OCI-LY1 (cell line): ENCODE measurements at regions not wholly inside any gene's neighbourhood (a gene's known extent, or its start where the extent isn't known, plus 50 kb on each side); places are given as distances from the start of the nearest gene placed in this dataset.

Experiments used
- H2AFZ ChIP-seq: fragments of 200-600 bp; sonication (generic), shearing (Covaris generic); 2 replicates; pipeline ENCODE4 v1.6.0; 2014; ENCODE audit warnings: antibody characterized with exemption, mild to moderate bottlenecking, low read length
- H3F3A ChIP-seq: fragments of 200-600 bp; sonication (generic), shearing (Covaris generic); 2 replicates; pipeline ENCODE4 v1.6.0; 2014; ENCODE audit warnings: mild to moderate bottlenecking, antibody characterized with exemption, low read length, moderate library complexity; ENCODE audit not compliant: insufficient read depth
- H3K27ac ChIP-seq: fragments of 200-600 bp; sonication (generic); 2 replicates; pipeline ENCODE4 v1.5.1; 2014; ENCODE audit warnings: low read length, mixed run types, mild to moderate bottlenecking, low read depth; ENCODE audit not compliant: poor library complexity, severe bottlenecking
- H3K27me3 ChIP-seq: fragments of 200-600 bp; sonication (generic); 2 replicates; pipeline ENCODE4 v1.6.0; 2014; ENCODE audit warnings: antibody characterized with exemption, mild to moderate bottlenecking, low read length, moderate library complexity; ENCODE audit not compliant: insufficient read depth
- H3K36me3 ChIP-seq: fragments of 200-600 bp; sonication (generic); 2 replicates; pipeline ENCODE4 v1.6.1; 2014; ENCODE audit warnings: mild to moderate bottlenecking, antibody characterized with exemption, low read length, moderate library complexity, mixed read lengths; ENCODE audit not compliant: insufficient read depth
- H3K4me1 ChIP-seq: fragments of 200-600 bp; sonication (generic); 2 replicates; pipeline ENCODE4 v1.5.1; 2014; ENCODE audit warnings: mild to moderate bottlenecking, low read length, moderate library complexity; ENCODE audit not compliant: insufficient read depth, severe bottlenecking
- H3K4me2 ChIP-seq: fragments of 200-600 bp; sonication (generic), shearing (Covaris generic); 2 replicates; pipeline ENCODE4 v1.6.1; 2014; ENCODE audit warnings: low read length
- H3K4me3 ChIP-seq: fragments of 200-600 bp; sonication (generic); 2 replicates; pipeline ENCODE4 v1.5.1; 2014; ENCODE audit warnings: low read length, low read depth, mild to moderate bottlenecking, mixed read lengths; ENCODE audit not compliant: poor library complexity, severe bottlenecking
- H3K79me2 ChIP-seq: fragments of 200-600 bp; shearing (Covaris generic); 2 replicates; pipeline ENCODE4 v1.6.1; 2016; ENCODE audit warnings: mixed run types, low read length, mixed read lengths; ENCODE audit not compliant: insufficient read depth
- H3K9ac ChIP-seq: fragments of 200-600 bp; sonication (generic), shearing (Covaris generic); 2 replicates; pipeline ENCODE4 v1.6.1; 2014; ENCODE audit warnings: mild to moderate bottlenecking, low read length, mixed read lengths
- H3K9me2 ChIP-seq: fragments of 200-600 bp; sonication (generic), shearing (Covaris generic); 2 replicates; pipeline ENCODE4 v1.6.1; 2014; ENCODE audit warnings: low read depth, mild to moderate bottlenecking, low read length, mixed read lengths
- H3K9me3 ChIP-seq: fragments of 200-600 bp; shearing (Covaris generic); 2 replicates; pipeline ENCODE4 v1.6.1; 2014; ENCODE audit warnings: low read length, mixed read lengths
- H4K20me1 ChIP-seq: fragments of 200-600 bp; sonication (generic), shearing (Covaris generic); 2 replicates; pipeline ENCODE4 v1.6.0; 2016; ENCODE audit warnings: mild to moderate bottlenecking, low read length; ENCODE audit not compliant: insufficient read depth
- EZH2 ChIP-seq: fragments of 200-600 bp; sonication (generic), shearing (Covaris generic); IDR thresholded peaks from 2 replicates; pipeline ENCODE4 v1.8.0; 2017; ENCODE audit warnings: borderline replicate concordance, mixed run types, mild to moderate bottlenecking, antibody characterized with exemption, low read length, moderate library complexity, mixed read lengths
- TF ChIP-seq, protein P1 (sequence below): fragments of 200-600 bp; sonication (generic), shearing (Covaris generic); IDR thresholded peaks from 2 replicates; pipeline ENCODE4 v1.5.1; 2017; ENCODE audit warnings: mild to moderate bottlenecking, antibody characterized with exemption, low read length, moderate library complexity, mixed read lengths

DNA sequence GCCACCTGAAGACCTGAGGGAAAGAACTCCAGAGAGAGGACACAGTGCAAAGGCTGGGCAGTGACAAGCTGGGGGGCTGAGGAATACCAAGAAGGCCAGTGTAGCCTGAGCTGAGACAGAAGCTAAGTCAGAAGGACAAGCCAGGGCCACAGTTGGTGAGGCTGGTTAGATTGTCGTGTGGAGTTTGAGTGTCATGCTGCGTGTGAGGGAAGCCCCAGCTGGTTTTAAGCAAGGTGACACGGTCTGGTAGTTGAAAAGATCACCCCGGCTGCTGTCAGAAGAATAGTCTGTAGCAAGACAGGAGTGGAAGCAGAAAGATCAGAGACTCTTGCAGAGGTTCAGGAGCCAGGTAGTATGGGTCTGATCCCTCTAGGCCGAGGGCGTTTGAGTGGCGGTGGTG is 50.6 kb upstream of the RMDN2 start:
- Histone ChIP-seq H2AFZ (no peak overlapping the region), H3K27me3 (peaks cover 3% of the 10 kb centered on the region; the same call in 1 of the 2 replicates), H3K4me1 (no peaks in the 10 kb centered on the region), H3K4me3 (no peak overlapping the region), H3K4me2 (no peak overlapping the region), H3F3A (no peaks in the 10 kb centered on the region), H3K9me2 (no peaks in the 10 kb centered on the region), H3K9me3 (no peaks in the 10 kb centered on the region), H3K9ac (no peak overlapping the region), H4K20me1 (no peaks in the 10 kb centered on the region), H3K36me3 (no peaks in the 10 kb centered on the region), H3K79me2 (no peaks in the 10 kb centered on the region), H3K27ac (no peak overlapping the region)
- TF ChIP-seq, protein P1, sequence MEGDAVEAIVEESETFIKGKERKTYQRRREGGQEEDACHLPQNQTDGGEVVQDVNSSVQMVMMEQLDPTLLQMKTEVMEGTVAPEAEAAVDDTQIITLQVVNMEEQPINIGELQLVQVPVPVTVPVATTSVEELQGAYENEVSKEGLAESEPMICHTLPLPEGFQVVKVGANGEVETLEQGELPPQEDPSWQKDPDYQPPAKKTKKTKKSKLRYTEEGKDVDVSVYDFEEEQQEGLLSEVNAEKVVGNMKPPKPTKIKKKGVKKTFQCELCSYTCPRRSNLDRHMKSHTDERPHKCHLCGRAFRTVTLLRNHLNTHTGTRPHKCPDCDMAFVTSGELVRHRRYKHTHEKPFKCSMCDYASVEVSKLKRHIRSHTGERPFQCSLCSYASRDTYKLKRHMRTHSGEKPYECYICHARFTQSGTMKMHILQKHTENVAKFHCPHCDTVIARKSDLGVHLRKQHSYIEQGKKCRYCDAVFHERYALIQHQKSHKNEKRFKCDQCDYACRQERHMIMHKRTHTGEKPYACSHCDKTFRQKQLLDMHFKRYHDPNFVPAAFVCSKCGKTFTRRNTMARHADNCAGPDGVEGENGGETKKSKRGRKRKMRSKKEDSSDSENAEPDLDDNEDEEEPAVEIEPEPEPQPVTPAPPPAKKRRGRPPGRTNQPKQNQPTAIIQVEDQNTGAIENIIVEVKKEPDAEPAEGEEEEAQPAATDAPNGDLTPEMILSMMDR = no peak
- TF ChIP-seq EZH2 = no peak
